SK-N-SH (cell line): ENCODE measurements at regions not wholly inside any gene's neighbourhood (a gene's known extent, or its start where the extent isn't known, plus 50 kb on each side); places are given as distances from the start of the nearest gene placed in this dataset.

Experiments
- CTCF ChIP-seq: fragments of 200-600 bp; sonication (generic); IDR thresholded peaks from 2 replicates; pipeline ENCODE4 v1.6.1; 2017; ENCODE audit warnings: antibody characterized with exemption, mild to moderate bottlenecking, moderate library complexity
- GABPA ChIP-seq: IDR thresholded peaks from 2 replicates; pipeline ENCODE4 v1.4.0; 2012; ENCODE audit warnings: low read depth, mild to moderate bottlenecking
- IRF3 ChIP-seq: fragments of 150-350 bp; IDR thresholded peaks from 2 replicates; pipeline ENCODE4 v1.6.1; 2016; ENCODE audit warnings: mild to moderate bottlenecking, low read depth, low read length
- NFIC ChIP-seq: IDR thresholded peaks from 2 replicates; pipeline ENCODE4 v1.4.0; 2012; ENCODE audit warnings: borderline replicate concordance
- POLR2AphosphoS5 ChIP-seq: IDR thresholded peaks from 2 replicates; pipeline ENCODE4 v1.6.1; 2012; ENCODE audit warnings: low read depth, low read length
- RAD21 ChIP-seq: IDR thresholded peaks from 2 replicates; pipeline ENCODE4 v1.6.1; 2012; ENCODE audit warnings: mild to moderate bottlenecking, low read length
- TAF1 ChIP-seq: IDR thresholded peaks from 2 replicates; pipeline ENCODE4 v1.6.1; 2012; ENCODE audit warnings: low read depth, mild to moderate bottlenecking, low read length, moderate library complexity, borderline replicate concordance

- no peak for TF ChIP-seq CTCF
- no peak for TF ChIP-seq POLR2AphosphoS5
- TF ChIP-seq GABPA, result no peak
- TF ChIP-seq RAD21, result no peak
- no peak for TF ChIP-seq NFIC
- no peak for TF ChIP-seq IRF3
- TF ChIP-seq TAF1, result no peak
Measured at GRCh38 chr1:189774721-189775287, 702.9 kb downstream of the BRINP3 start.
